ENCODE measurements at regions not wholly inside any gene's neighbourhood (a gene's known extent, or its start where the extent isn't known, plus 50 kb on each side); places are given as distances from the start of the nearest gene placed in this dataset.

- TF ChIP-seq CTCF (IDR thresholded peaks at IDR 0.05) (no peak), POLR2A (IDR thresholded peaks at IDR 0.05) (no peak)
Measured at GRCh38 chrX:13254870-13255269, 65.0 kb downstream of the ATXN3L start.

All from body of pancreas (tissue), 4 donors.